GM23338 (cell line): ENCODE measurements at regions not wholly inside any gene's neighbourhood (a gene's known extent, or its start where the extent isn't known, plus 50 kb on each side); places are given as distances from the start of the nearest gene placed in this dataset.

Source experiments
- ATAC-seq: fragments of 200-7000 bp; cut with Tn5 transposase; 3 replicates; pipeline ENCODE4 v1.9.1; 2020
- DNase-seq: peaks from one replicate; pipeline ENCODE4 v3.0.0-alpha.2; 2015; ENCODE audit warnings: low spot score
- H2AFZ ChIP-seq: fragments of 200-600 bp; sonication (generic); 2 replicates; pipeline ENCODE4 v1.8.0; 2016; ENCODE audit warnings: antibody characterized with exemption, mild to moderate bottlenecking, moderate library complexity
- H3F3A ChIP-seq: fragments of 200-600 bp; sonication (generic); replicated peaks from 2 replicates; pipeline ENCODE4 v1.8.0; 2017; ENCODE audit warnings: antibody characterized with exemption, mixed run types, low read depth
- H3K27ac ChIP-seq: fragments of 200-600 bp; sonication (generic); 2 replicates; pipeline ENCODE4 v1.6.1; 2016; ENCODE audit warnings: low read depth
- H3K27me3 ChIP-seq: fragments of 200-600 bp; sonication (generic); 2 replicates; pipeline ENCODE4 v1.8.0; 2016; ENCODE audit warnings: mild to moderate bottlenecking, mixed run types, moderate library complexity; ENCODE audit not compliant: insufficient read depth
- H3K36me3 ChIP-seq: fragments of 200-600 bp; sonication (generic); 2 replicates; pipeline ENCODE4 v1.8.0; 2016; ENCODE audit warnings: mild to moderate bottlenecking; ENCODE audit not compliant: insufficient read depth
- H3K4me1 ChIP-seq: fragments of 200-600 bp; sonication (generic); 2 replicates; pipeline ENCODE4 v1.8.0; 2016; ENCODE audit warnings: mild to moderate bottlenecking, moderate library complexity; ENCODE audit not compliant: insufficient read depth
- H3K4me2 ChIP-seq: fragments of 200-600 bp; sonication (generic); 2 replicates; pipeline ENCODE4 v1.7.1; 2017; ENCODE audit warnings: mixed run types
- H3K4me3 ChIP-seq: fragments of 200-600 bp; sonication (generic); 2 replicates; pipeline ENCODE4 v1.6.1; 2016; ENCODE audit warnings: mixed run types
- H3K79me2 ChIP-seq: fragments of 200-600 bp; sonication (generic); replicated peaks from 2 replicates; pipeline ENCODE4 v1.8.0; 2017; ENCODE audit warnings: mild to moderate bottlenecking; ENCODE audit not compliant: insufficient read depth
- H3K9me2 ChIP-seq: fragments of 200-600 bp; sonication (generic); 2 replicates; pipeline ENCODE4 v1.8.0; 2017; ENCODE audit not compliant: insufficient read depth
- H4K20me1 ChIP-seq: fragments of 200-600 bp; sonication (generic); replicated peaks from 2 replicates; pipeline ENCODE4 v1.8.0; 2017; ENCODE audit warnings: mild to moderate bottlenecking; ENCODE audit not compliant: insufficient read depth
- H3K27ac Mint-ChIP-seq: 2 replicates; pipeline ENCODE4 v1.8.0; 2020; ENCODE audit warnings: inconsistent platforms, mild to moderate bottlenecking, moderate library complexity, mixed read lengths
- H3K27me3 Mint-ChIP-seq: 3 replicates; pipeline ENCODE4 v1.8.0; 2022; ENCODE audit warnings: low read depth, mild to moderate bottlenecking, moderate library complexity, mixed read lengths, inconsistent platforms; ENCODE audit not compliant: insufficient read depth, poor library complexity
- H3K36me3 Mint-ChIP-seq: 3 replicates; pipeline ENCODE4 v1.8.0; 2021; ENCODE audit warnings: low read depth, mild to moderate bottlenecking, inconsistent platforms, moderate library complexity, mixed read lengths
- H3K4me1 Mint-ChIP-seq: 3 replicates; pipeline ENCODE4 v1.8.0; 2020; ENCODE audit warnings: mild to moderate bottlenecking, inconsistent platforms, mixed read lengths
- H3K4me3 Mint-ChIP-seq: 3 replicates; pipeline ENCODE4 v1.8.0; 2021; ENCODE audit warnings: moderate library complexity, mild to moderate bottlenecking, inconsistent platforms, mixed read lengths
- H3K9me3 Mint-ChIP-seq: 3 replicates; pipeline ENCODE4 v1.8.0; 2020; ENCODE audit warnings: moderate library complexity, mild to moderate bottlenecking, inconsistent platforms, mixed read lengths
- CREB1 ChIP-seq: fragments of 250-450 bp; sonication (Bioruptor Pico); IDR thresholded peaks from 2 replicates; pipeline ENCODE4 v1.5.0; 2020; ENCODE audit warnings: low read depth, mild to moderate bottlenecking, moderate library complexity
- EZH2 ChIP-seq: fragments of 200-600 bp; sonication (generic); IDR thresholded peaks from one replicate; pipeline ENCODE4 v1.8.0; 2017; ENCODE audit warnings: antibody characterized with exemption, mild to moderate bottlenecking, low read depth; ENCODE audit not compliant: unreplicated experiment
- EZH2phosphoT487 ChIP-seq: fragments of 200-600 bp; sonication (generic); IDR thresholded peaks from one replicate; pipeline ENCODE4 v1.8.1; 2018; ENCODE audit warnings: antibody characterized with exemption; ENCODE audit not compliant: unreplicated experiment
- JUNB ChIP-seq: IDR thresholded peaks from one replicate; pipeline ENCODE4 v1.6.1; 2016; ENCODE audit warnings: antibody characterized with exemption; ENCODE audit not compliant: unreplicated experiment
- ZNF462 ChIP-seq: fragments of 250-450 bp; sonication (Bioruptor Pico); IDR thresholded peaks from 2 replicates; pipeline ENCODE4 v1.5.0; 2020; ENCODE audit warnings: mild to moderate bottlenecking, moderate library complexity

DNA sequence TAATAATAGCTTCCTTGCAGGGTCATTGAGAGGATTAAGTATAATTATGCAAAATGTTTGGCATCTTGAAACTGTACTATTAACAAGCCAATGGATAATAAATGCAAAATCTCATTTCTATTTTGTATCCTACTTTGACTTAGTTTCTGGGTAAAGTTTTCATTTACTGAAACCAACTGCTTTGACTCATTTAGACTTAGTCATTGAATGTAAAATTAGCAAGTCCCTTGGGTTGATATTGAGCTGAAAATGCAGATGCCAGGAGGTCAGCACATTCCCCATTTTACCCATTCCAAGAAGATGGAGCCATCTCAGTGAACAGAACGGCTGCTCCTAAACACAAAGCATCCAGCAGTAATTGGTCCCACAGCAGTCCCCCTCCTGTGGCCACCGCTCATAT, 74.7 kb upstream of the GATB start:
- peaks cover 8% of the 10 kb centered on the region; the same call in 2 of the 3 replicates for H3K36me3 Mint-ChIP-seq
- DNase-seq, result no peak
- Histone ChIP-seq H3K4me2 (no peak overlapping the region), H3K4me3 (no peak overlapping the region), H3K27me3 (no peaks in the 10 kb centered on the region), H2AFZ (no peak overlapping the region), H3K4me1 (peaks cover 7% of the 10 kb centered on the region; the same call in 1 of the 2 replicates), H3F3A (no peaks in the 10 kb centered on the region), H3K79me2 (no peaks in the 10 kb centered on the region), H3K27ac (no peak overlapping the region), H3K9me2 (0 out of 2 replicates have a peak, but pooled peaks cover 8% of the 10 kb centered on the region), H4K20me1 (no peaks in the 10 kb centered on the region), H3K36me3 (no peaks in the 10 kb centered on the region)
- TF ChIP-seq JUNB (no peak), ZNF462 (CRISPR knock-in tag) (no peak), EZH2 (no peak), EZH2phosphoT487 (no peak)
- no peak overlapping the region for H3K27ac Mint-ChIP-seq
- no peak for ATAC-seq
- H3K27me3 Mint-ChIP-seq, result peaks cover 8% of the 10 kb centered on the region
- H3K4me1 Mint-ChIP-seq, result peaks cover 20% of the 10 kb centered on the region
- peaks cover 12% of the 10 kb centered on the region; the same call in 2 of the 3 replicates for H3K9me3 Mint-ChIP-seq
- no peak overlapping the region for H3K4me3 Mint-ChIP-seq

DNA sequence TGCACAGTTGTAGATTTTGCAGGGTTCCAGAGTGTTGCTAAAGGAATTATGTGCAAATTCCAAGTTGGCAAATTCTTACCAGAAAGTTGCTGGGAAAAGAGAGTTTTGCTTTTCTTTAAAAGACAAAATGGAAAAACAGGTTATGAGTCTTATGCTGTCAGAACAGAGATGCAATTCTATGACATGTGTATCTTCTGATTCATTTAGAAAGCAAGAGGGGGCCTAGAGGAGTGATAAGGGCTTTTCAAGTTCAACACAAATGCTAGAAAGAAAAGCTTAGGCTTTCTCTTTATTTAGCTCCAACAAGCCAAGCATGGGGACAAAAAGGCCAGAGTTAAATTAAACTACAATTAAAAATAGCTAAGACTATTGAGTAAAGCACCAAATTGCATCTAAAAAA, 72.4 kb upstream of the GATB start:
- no peak for TF ChIP-seq JUNB
- TF ChIP-seq ZNF462 (CRISPR knock-in tag), result no peak
- TF ChIP-seq CREB1 (CRISPR knock-in tag), result no peak
- ATAC-seq, result no peak
- H3K36me3 ChIP-seq, result no peaks in the 10 kb centered on the region
- H3K27ac Mint-ChIP-seq, result no peak overlapping the region
- DNase-seq, result no peak
- H3K4me3 ChIP-seq, result no peak overlapping the region
- no peaks in the 10 kb centered on the region for H3K27me3 ChIP-seq
- no peaks in the 10 kb centered on the region for H3F3A ChIP-seq
- 0 out of 2 replicates have a peak, but pooled peaks cover 8% of the 10 kb centered on the region for H3K9me2 ChIP-seq
- peaks cover 14% of the 10 kb centered on the region; the same call in 2 of the 3 replicates for H3K36me3 Mint-ChIP-seq
- no peaks in the 10 kb centered on the region for H4K20me1 ChIP-seq
- H3K79me2 ChIP-seq, result no peaks in the 10 kb centered on the region
- H3K4me1 ChIP-seq, result peaks cover 7% of the 10 kb centered on the region; the same call in 1 of the 2 replicates
- peaks cover 8% of the 10 kb centered on the region for H3K27me3 Mint-ChIP-seq
- H3K9me3 Mint-ChIP-seq, result peaks cover 15% of the 10 kb centered on the region
- H3K27ac ChIP-seq, result no peak overlapping the region
- no peak overlapping the region for H3K4me3 Mint-ChIP-seq
- H3K4me2 ChIP-seq, result no peak overlapping the region
- H2AFZ ChIP-seq, result no peak overlapping the region
- H3K4me1 Mint-ChIP-seq, result peaks cover 20% of the 10 kb centered on the region
